ENCODE measurements at regions not wholly inside any gene's neighbourhood (a gene's known extent, or its start where the extent isn't known, plus 50 kb on each side); places are given as distances from the start of the nearest gene placed in this dataset.
A peak's percentile ranks its signal among the peaks of the same experiment; 100 is the strongest.

- DNase-seq = no peak
These were observed 1392.0 kb upstream of the PRMT6 start for GRCh38 chr1:105664495-105664894.

GRCh38 chr1:105678334-105678733 lies 1378.1 kb upstream of the PRMT6 start:
- no peak for DNase-seq

- DNase-seq = no peak
These were observed 1371.8 kb upstream of the PRMT6 start for GRCh38 chr1:105684714-105685113.

GRCh38 chr1:105686026-105686425 lies 1370.4 kb upstream of the PRMT6 start:
- DNase-seq = no peak

GRCh38 chr1:105686874-105687690 lies 1369.4 kb upstream of the PRMT6 start:
- no peak for DNase-seq

- peak; percentile 18 for DNase-seq
These were observed 1355.8 kb upstream of the PRMT6 start for GRCh38 chr1:105700723-105701122.

- peak; percentile 10 for DNase-seq
These were observed 1332.2 kb upstream of the PRMT6 start for GRCh38 chr1:105724286-105724685.

GRCh38 chr1:105730701-105731100 lies 1325.8 kb upstream of the PRMT6 start:
- DNase-seq = no peak

- no peak for DNase-seq
These were observed 1320.1 kb upstream of the PRMT6 start for GRCh38 chr1:105736349-105736748.

- DNase-seq = no peak
These were observed 1276.7 kb upstream of the PRMT6 start for GRCh38 chr1:105779727-105780126.

- no peak for DNase-seq
These were observed 1271.5 kb upstream of the PRMT6 start for GRCh38 chr1:105785021-105785420.

- peak; percentile 88 for DNase-seq
These were observed 1262.8 kb upstream of the PRMT6 start for GRCh38 chr1:105793536-105794146.

- no peak for DNase-seq
These were observed 1260.7 kb upstream of the PRMT6 start for GRCh38 chr1:105795741-105796140.

GRCh38 chr1:105830571-105831146 lies 1225.8 kb upstream of the PRMT6 start:
- DNase-seq = no peak

- DNase-seq = no peak
These were observed 1218.4 kb upstream of the PRMT6 start for GRCh38 chr1:105838071-105838470.

GRCh38 chr1:105865546-105865945 lies 1190.9 kb upstream of the PRMT6 start:
- DNase-seq = no peak

GRCh38 chr1:105872817-105873216 lies 1183.7 kb upstream of the PRMT6 start:
- no peak for DNase-seq

- no peak for DNase-seq
These were observed 1181.9 kb upstream of the PRMT6 start for GRCh38 chr1:105874621-105875020.

GRCh38 chr1:105886309-105886708 lies 1170.2 kb upstream of the PRMT6 start:
- no peak for DNase-seq

GRCh38 chr1:105891308-105891707 lies 1165.2 kb upstream of the PRMT6 start:
- DNase-seq = no peak

GRCh38 chr1:105894006-105894405 lies 1162.5 kb upstream of the PRMT6 start:
- no peak for DNase-seq

GRCh38 chr1:105909811-105910210 lies 1146.7 kb upstream of the PRMT6 start:
- DNase-seq = no peak

GRCh38 chr1:105914403-105914802 lies 1142.1 kb upstream of the PRMT6 start:
- no peak for DNase-seq

- DNase-seq = peak; percentile 48
These were observed 1121.7 kb upstream of the PRMT6 start for GRCh38 chr1:105934806-105935205.

Measured in eye (tissue), 1 donor.